GM21529 (cell line): ENCODE measurements at regions not wholly inside any gene's neighbourhood (a gene's known extent, or its start where the extent isn't known, plus 50 kb on each side); places are given as distances from the start of the nearest gene placed in this dataset.
"Not testable (repeated sequence)": the region's sequence is repeated elsewhere in the genome, so short reads cannot be mapped to it uniquely, and the experiment has no call there.

Source experiments
- ATAC-seq: cut with Tn5 transposase; IDR thresholded peaks from one replicate; pipeline ENCODE4 v1.9.1; 2021; ENCODE audit not compliant: unreplicated experiment

GRCh38 chr10:29730458-29730857 lies 95.7 kb upstream of the SVIL start:
- no peak for ATAC-seq

- ATAC-seq, result no peak
These were observed 93.8 kb upstream of the SVIL start for GRCh38 chr10:29728541-29729049.

- not testable (repeated sequence) for ATAC-seq
These were observed 91.2 kb upstream of the SVIL start for GRCh38 chr10:29725927-29726326.

GRCh38 chr10:29725133-29725720 lies 90.5 kb upstream of the SVIL start:
- ATAC-seq, result no peak

- ATAC-seq, result no peak
These were observed 89.0 kb upstream of the SVIL start for GRCh38 chr10:29723726-29724125.

- no peak for ATAC-seq
These were observed 88.0 kb upstream of the SVIL start for GRCh38 chr10:29722777-29723176.

GRCh38 chr10:29720149-29720548 lies 85.4 kb upstream of the SVIL start:
- no peak for ATAC-seq

- no peak for ATAC-seq
These were observed 84.5 kb upstream of the SVIL start for GRCh38 chr10:29719281-29719675.

- ATAC-seq, result no peak
These were observed 80.5 kb upstream of the SVIL start for GRCh38 chr10:29715296-29715695.

- ATAC-seq, result no peak
These were observed 79.5 kb upstream of the SVIL start for GRCh38 chr10:29714096-29714874.

- no peak for ATAC-seq
These were observed 78.7 kb upstream of the SVIL start for GRCh38 chr10:29713450-29713849.

GRCh38 chr10:29712108-29712507 lies 77.3 kb upstream of the SVIL start:
- no peak for ATAC-seq

GRCh38 chr10:29710128-29710527 lies 75.4 kb upstream of the SVIL start:
- no peak for ATAC-seq

GRCh38 chr10:29709484-29710002 lies 74.8 kb upstream of the SVIL start:
- no peak for ATAC-seq

- no peak for ATAC-seq
These were observed 68.5 kb upstream of the SVIL start for GRCh38 chr10:29703271-29703670.

GRCh38 chr10:29702273-29703164 lies 67.7 kb upstream of the SVIL start:
- no peak for ATAC-seq

GRCh38 chr10:29701306-29701705 lies 66.5 kb upstream of the SVIL start:
- no peak for ATAC-seq

- no peak for ATAC-seq
These were observed 64.8 kb upstream of the SVIL start for GRCh38 chr10:29699621-29700020.

GRCh38 chr10:29698773-29699490 lies 64.2 kb upstream of the SVIL start:
- no peak for ATAC-seq

GRCh38 chr10:29696581-29696980 lies 61.8 kb upstream of the SVIL start:
- ATAC-seq, result not testable (repeated sequence)

- no peak for ATAC-seq
These were observed 59.4 kb upstream of the SVIL start for GRCh38 chr10:29694121-29694520.
